Endothelial cell (in vitro differentiated cells): ENCODE measurements at regions not wholly inside any gene's neighbourhood (a gene's known extent, or its start where the extent isn't known, plus 50 kb on each side); places are given as distances from the start of the nearest gene placed in this dataset.

Experiments
- DNase-seq: peaks from one replicate; pipeline ENCODE4 v3.0.0; 2021; ENCODE audit warnings: low spot score
- H3K27ac Mint-ChIP-seq: one replicate; pipeline ENCODE4 v1.8.0; 2021; ENCODE audit warnings: mixed read lengths, inconsistent platforms; ENCODE audit not compliant: unreplicated experiment
- H3K27me3 Mint-ChIP-seq: one replicate; pipeline ENCODE4 v1.8.0; 2021; ENCODE audit warnings: mild to moderate bottlenecking, moderate library complexity, mixed read lengths, inconsistent platforms; ENCODE audit not compliant: unreplicated experiment
- H3K36me3 Mint-ChIP-seq: one replicate; pipeline ENCODE4 v1.8.0; 2021; ENCODE audit warnings: mild to moderate bottlenecking, low read depth, mixed read lengths, inconsistent platforms; ENCODE audit not compliant: unreplicated experiment
- H3K4me1 Mint-ChIP-seq: one replicate; pipeline ENCODE4 v1.8.0; 2021; ENCODE audit warnings: mild to moderate bottlenecking, mixed read lengths, inconsistent platforms; ENCODE audit not compliant: unreplicated experiment
- H3K4me3 Mint-ChIP-seq: one replicate; pipeline ENCODE4 v1.8.0; 2021; ENCODE audit warnings: mild to moderate bottlenecking, mixed read lengths, inconsistent platforms; ENCODE audit not compliant: unreplicated experiment
- H3K9me3 Mint-ChIP-seq: one replicate; pipeline ENCODE4 v1.8.0; 2021; ENCODE audit warnings: mixed read lengths, inconsistent platforms; ENCODE audit not compliant: unreplicated experiment
- TF ChIP-seq, protein P1 (sequence below): fragments of 200-600 bp; sonication (generic); IDR thresholded peaks from one replicate; pipeline ENCODE4 v1.5.0; 2021; ENCODE audit warnings: antibody characterized with exemption; ENCODE audit not compliant: unreplicated experiment

DNA sequence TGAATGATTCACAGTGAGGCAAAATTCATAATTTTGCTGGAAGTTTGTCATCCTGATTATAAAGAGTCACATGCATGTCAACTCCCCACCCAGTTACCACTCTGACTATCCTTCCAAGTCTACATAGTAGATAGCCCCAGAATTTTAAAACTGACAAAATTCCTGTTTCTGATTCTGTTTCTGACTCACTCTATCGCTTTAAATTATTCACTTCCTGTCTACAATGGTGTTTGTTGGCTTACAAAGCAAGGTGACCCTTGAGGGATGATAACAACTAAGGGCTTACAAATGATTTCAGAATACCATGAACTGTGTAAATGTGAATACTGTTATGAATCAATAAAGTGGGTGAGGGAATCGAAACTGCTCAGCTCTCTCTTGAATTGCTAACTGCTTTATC, 98.7 kb upstream of the KL start:
- DNase-seq = no peak
- Mint-ChIP-seq H3K36me3 (peaks cover 21% of the 10 kb centered on the region), H3K4me1 (no peaks in the 10 kb centered on the region), H3K4me3 (no peak overlapping the region), H3K27me3 (peaks cover 3% of the 10 kb centered on the region), H3K27ac (no peak overlapping the region), H3K9me3 (no peaks in the 10 kb centered on the region)
- TF ChIP-seq, protein P1, sequence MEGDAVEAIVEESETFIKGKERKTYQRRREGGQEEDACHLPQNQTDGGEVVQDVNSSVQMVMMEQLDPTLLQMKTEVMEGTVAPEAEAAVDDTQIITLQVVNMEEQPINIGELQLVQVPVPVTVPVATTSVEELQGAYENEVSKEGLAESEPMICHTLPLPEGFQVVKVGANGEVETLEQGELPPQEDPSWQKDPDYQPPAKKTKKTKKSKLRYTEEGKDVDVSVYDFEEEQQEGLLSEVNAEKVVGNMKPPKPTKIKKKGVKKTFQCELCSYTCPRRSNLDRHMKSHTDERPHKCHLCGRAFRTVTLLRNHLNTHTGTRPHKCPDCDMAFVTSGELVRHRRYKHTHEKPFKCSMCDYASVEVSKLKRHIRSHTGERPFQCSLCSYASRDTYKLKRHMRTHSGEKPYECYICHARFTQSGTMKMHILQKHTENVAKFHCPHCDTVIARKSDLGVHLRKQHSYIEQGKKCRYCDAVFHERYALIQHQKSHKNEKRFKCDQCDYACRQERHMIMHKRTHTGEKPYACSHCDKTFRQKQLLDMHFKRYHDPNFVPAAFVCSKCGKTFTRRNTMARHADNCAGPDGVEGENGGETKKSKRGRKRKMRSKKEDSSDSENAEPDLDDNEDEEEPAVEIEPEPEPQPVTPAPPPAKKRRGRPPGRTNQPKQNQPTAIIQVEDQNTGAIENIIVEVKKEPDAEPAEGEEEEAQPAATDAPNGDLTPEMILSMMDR = no peak

DNA sequence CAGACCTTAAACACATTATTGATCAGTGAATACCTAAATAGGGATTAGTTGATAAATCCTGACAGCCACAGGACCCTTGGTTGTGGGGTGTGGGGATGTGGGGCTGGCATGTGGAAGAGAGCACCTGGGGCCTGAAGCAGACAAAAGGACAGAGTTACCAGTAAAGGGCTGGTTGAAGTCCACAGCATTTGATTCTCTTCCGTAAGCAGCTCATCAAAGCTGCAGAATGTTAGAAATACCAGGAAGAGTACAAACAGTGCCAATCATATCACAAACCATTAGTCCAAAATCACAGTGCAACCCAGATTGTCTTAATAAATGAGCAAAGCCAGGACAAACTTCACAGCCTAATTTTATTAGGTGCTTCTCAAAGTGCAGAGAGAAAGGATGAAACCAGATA, 92.5 kb upstream of the KL start:
- no peak overlapping the region for H3K27ac Mint-ChIP-seq

DNA sequence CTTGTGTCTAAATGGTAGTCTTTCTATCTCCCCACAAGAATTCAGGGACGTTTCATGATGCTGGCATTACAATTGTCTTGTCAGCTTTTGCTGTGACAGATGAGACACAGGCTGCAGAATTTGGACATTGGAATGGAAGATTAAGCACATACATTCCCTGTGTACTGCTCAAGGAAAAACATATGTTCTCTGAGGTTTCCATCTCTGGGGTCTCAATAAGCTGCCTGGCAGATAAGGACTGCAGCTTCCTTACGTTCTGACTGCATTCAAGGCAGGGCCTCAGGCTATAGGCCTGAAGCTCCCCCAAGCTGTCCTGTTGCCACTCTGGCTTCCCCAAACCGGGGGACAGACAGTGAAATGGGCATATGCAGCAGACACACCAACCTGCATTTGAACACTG, 91.3 kb upstream of the KL start:
- DNase-seq = no peak
- TF ChIP-seq, protein P1 = no peak
- H3K9me3 Mint-ChIP-seq = no peaks in the 10 kb centered on the region
- H3K36me3 Mint-ChIP-seq = peaks cover 4% of the 10 kb centered on the region
- no peak overlapping the region for H3K27ac Mint-ChIP-seq
- H3K4me3 Mint-ChIP-seq = no peak overlapping the region
- no peaks in the 10 kb centered on the region for H3K27me3 Mint-ChIP-seq
- H3K4me1 Mint-ChIP-seq = no peaks in the 10 kb centered on the region

More for the DNA sequence above, 92.5 kb upstream of the KL start:
- H3K36me3 Mint-ChIP-seq = peaks cover 4% of the 10 kb centered on the region
- H3K27me3 Mint-ChIP-seq = no peaks in the 10 kb centered on the region
- no peak overlapping the region for H3K4me3 Mint-ChIP-seq
- no peaks in the 10 kb centered on the region for H3K9me3 Mint-ChIP-seq
- H3K4me1 Mint-ChIP-seq = no peaks in the 10 kb centered on the region
- TF ChIP-seq, protein P1 = no peak
- no peak for DNase-seq

DNA sequence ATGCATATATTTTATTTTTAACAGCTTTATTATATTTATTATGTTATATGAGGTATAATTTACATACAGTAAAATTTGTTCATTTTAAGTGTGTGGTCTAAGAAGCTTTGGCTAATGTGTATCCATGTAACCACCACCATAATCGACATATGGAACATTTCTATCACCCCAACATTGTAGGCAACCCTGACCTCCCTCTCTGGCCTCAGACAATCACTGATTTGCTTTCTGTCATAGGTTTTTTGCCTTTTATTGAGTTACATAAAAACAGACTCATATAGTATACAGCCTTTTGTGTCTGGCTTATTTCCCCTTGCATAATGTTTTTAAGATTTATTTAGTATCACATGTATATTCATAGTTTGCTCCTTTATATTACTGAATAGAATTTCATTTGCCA, 90.7 kb upstream of the KL start:
- no peak for DNase-seq
- Mint-ChIP-seq H3K27ac (no peak overlapping the region), H3K4me3 (no peak overlapping the region), H3K4me1 (no peaks in the 10 kb centered on the region), H3K36me3 (peaks cover 4% of the 10 kb centered on the region), H3K9me3 (no peaks in the 10 kb centered on the region), H3K27me3 (no peaks in the 10 kb centered on the region)
- TF ChIP-seq, protein P1 = no peak

DNA sequence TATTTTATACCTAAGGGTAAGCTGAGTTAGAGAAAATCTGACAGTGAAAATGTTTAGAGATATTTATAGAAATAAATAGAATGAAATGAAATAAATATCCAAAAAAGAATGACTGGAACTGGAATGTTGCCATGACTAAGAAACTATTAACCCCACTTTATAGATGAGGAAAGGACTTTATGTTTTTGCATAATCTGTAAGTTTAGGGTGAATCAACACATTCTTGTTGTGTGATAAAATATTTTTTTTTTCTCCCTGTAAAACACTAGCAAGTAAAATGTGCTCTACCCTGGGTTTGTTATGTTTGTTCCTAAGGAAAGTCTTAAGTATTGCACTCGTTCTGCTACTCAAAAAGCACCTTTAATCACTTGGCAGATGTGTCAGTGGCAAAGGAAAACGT, 83.8 kb upstream of the KL start:
- TF ChIP-seq, protein P1 = no peak
- no peak overlapping the region for H3K4me3 Mint-ChIP-seq
- H3K36me3 Mint-ChIP-seq = no peaks in the 10 kb centered on the region
- no peaks in the 10 kb centered on the region for H3K9me3 Mint-ChIP-seq
- peaks cover 13% of the 10 kb centered on the region for H3K4me1 Mint-ChIP-seq
- no peak overlapping the region for H3K27ac Mint-ChIP-seq
- peaks cover 1% of the 10 kb centered on the region for H3K27me3 Mint-ChIP-seq
- DNase-seq = no peak
